Heart left ventricle (tissue), 13 donors: ENCODE measurements at regions not wholly inside any gene's neighbourhood (a gene's known extent, or its start where the extent isn't known, plus 50 kb on each side); places are given as distances from the start of the nearest gene placed in this dataset.

ENCODE experiments used
- CTCF ChIP-seq, 12 donors: fragments of 200-600 bp; sonication (generic) in 4 of 12; IDR thresholded peaks; one replicate each; pipeline versions ENCODE4 v1.5.0 to v1.8.0; 2018 to 2022; ENCODE audit warnings: antibody characterized with exemption in 12 of 12, mild to moderate bottlenecking in 5 of 12
- POLR2A ChIP-seq, 2 donors: fragments of 450-650 bp; IDR thresholded peaks; one replicate each; pipeline ENCODE4 v1.6.1; 2017; ENCODE audit warnings: antibody characterized with exemption in 2 of 2, mild to moderate bottlenecking in 2 of 2, moderate library complexity in 2 of 2
- donor health status: ischemic (EF 13 %, LVEDD 7.1; RV severe dilation, severe dysfunction).
- donor health status: DM: no; HTN: yes; CAD: no.
- donor health status: DM: no; HTN: no; CAD: no.
- donor health status: ischemic (EF 25% LVEDD 6.9; RV normal size, moderate dysfunction).
- donor health status: ischemic (EF 25% LVEDD 5.7; RV mildly dilated, moderate dysfunction).
- donor health status: ischemic (EF 35%, LVEDD 5.7; RV mildly dilated, moderate dysfunction).
- donor health status: nonischemic (EF 11% LVEDD 7.7; RV severe dilation, severe dysfunction).
- donor health status: DM: yes; HTN: yes; CAD: no.
- donor health status: PGD.
- donor health status: ischemic (EF 29% LVEDD 5.4; RV normal size, mild dysfunction).
- donor health status: nonischemic (EF 23%, LVEDD 6.1; RV moderate dilation, normal function).

GRCh38 chr18:44409071-44409470, 271.6 kb upstream of the SETBP1 start:
- TF ChIP-seq CTCF (IDR thresholded peaks at IDR 0.05) (no peak), POLR2A (IDR thresholded peaks at IDR 0.05) (no peak)
